ENCODE measurements at regions not wholly inside any gene's neighbourhood (a gene's known extent, or its start where the extent isn't known, plus 50 kb on each side); places are given as distances from the start of the nearest gene placed in this dataset.

- no peak for TF ChIP-seq POLR2AphosphoS5 (IDR thresholded peaks at IDR 0.05; ENCODE audit: borderline replicate concordance, low read depth, low read length)
- no peak for TF ChIP-seq EZH2 (IDR thresholded peaks at IDR 0.05)
- TF ChIP-seq FOXP2 (optimal IDR thresholded peaks at IDR 0.05; ENCODE audit: control extremely low read depth, extremely low read length, insufficient read depth) = no peak
Measured at GRCh38 chr3:23713641-23714040, 92.1 kb upstream of the UBE2E1 start.

Data from SK-N-MC (cell line).